H1 (cell line): ENCODE measurements at regions not wholly inside any gene's neighbourhood (a gene's known extent, or its start where the extent isn't known, plus 50 kb on each side); places are given as distances from the start of the nearest gene placed in this dataset.

Experiments
- SIX5 ChIP-seq: IDR thresholded peaks from 2 replicates; pipeline ENCODE4 v1.6.1; 2011; ENCODE audit warnings: mild to moderate bottlenecking, low read depth, low read length
- TF ChIP-seq, protein P1 (sequence below): fragments of 300-600 bp; sonication (generic); IDR thresholded peaks from 2 replicates; pipeline ENCODE4 v1.7.1; 2012; ENCODE audit warnings: low read length, moderate library complexity, mild to moderate bottlenecking, inconsistent platforms; ENCODE audit not compliant: insufficient replicate concordance

DNA sequence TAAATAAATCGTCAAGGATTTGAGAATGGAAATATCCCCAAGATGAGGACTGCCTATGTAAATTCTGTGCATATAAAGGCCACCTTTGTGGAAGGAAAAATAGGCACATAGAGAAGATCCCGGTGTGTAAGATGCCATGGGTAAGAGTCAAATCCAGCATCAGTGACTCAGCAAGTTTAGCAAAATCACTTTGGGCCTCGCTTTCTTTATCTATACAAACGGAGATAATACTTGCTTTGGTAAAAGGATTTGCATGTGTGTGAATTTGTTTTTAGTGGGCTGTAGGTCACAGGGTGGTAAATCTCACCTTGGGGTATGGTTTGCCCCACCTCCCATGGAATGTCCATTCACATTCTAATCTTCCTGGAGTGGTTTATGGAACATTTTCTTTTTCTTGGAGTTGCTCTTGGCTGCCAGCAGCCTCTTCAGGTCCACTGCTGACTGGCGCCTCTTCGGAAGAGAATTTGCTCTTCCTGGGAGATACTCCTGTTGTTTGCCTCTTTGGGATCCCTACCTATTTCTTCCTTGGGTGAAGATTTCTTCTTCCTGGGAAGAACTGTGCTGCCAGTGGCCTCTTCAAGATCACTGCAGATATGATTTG, 587.6 kb downstream of the CDH11 start (continued):
- TF ChIP-seq, protein P1, sequence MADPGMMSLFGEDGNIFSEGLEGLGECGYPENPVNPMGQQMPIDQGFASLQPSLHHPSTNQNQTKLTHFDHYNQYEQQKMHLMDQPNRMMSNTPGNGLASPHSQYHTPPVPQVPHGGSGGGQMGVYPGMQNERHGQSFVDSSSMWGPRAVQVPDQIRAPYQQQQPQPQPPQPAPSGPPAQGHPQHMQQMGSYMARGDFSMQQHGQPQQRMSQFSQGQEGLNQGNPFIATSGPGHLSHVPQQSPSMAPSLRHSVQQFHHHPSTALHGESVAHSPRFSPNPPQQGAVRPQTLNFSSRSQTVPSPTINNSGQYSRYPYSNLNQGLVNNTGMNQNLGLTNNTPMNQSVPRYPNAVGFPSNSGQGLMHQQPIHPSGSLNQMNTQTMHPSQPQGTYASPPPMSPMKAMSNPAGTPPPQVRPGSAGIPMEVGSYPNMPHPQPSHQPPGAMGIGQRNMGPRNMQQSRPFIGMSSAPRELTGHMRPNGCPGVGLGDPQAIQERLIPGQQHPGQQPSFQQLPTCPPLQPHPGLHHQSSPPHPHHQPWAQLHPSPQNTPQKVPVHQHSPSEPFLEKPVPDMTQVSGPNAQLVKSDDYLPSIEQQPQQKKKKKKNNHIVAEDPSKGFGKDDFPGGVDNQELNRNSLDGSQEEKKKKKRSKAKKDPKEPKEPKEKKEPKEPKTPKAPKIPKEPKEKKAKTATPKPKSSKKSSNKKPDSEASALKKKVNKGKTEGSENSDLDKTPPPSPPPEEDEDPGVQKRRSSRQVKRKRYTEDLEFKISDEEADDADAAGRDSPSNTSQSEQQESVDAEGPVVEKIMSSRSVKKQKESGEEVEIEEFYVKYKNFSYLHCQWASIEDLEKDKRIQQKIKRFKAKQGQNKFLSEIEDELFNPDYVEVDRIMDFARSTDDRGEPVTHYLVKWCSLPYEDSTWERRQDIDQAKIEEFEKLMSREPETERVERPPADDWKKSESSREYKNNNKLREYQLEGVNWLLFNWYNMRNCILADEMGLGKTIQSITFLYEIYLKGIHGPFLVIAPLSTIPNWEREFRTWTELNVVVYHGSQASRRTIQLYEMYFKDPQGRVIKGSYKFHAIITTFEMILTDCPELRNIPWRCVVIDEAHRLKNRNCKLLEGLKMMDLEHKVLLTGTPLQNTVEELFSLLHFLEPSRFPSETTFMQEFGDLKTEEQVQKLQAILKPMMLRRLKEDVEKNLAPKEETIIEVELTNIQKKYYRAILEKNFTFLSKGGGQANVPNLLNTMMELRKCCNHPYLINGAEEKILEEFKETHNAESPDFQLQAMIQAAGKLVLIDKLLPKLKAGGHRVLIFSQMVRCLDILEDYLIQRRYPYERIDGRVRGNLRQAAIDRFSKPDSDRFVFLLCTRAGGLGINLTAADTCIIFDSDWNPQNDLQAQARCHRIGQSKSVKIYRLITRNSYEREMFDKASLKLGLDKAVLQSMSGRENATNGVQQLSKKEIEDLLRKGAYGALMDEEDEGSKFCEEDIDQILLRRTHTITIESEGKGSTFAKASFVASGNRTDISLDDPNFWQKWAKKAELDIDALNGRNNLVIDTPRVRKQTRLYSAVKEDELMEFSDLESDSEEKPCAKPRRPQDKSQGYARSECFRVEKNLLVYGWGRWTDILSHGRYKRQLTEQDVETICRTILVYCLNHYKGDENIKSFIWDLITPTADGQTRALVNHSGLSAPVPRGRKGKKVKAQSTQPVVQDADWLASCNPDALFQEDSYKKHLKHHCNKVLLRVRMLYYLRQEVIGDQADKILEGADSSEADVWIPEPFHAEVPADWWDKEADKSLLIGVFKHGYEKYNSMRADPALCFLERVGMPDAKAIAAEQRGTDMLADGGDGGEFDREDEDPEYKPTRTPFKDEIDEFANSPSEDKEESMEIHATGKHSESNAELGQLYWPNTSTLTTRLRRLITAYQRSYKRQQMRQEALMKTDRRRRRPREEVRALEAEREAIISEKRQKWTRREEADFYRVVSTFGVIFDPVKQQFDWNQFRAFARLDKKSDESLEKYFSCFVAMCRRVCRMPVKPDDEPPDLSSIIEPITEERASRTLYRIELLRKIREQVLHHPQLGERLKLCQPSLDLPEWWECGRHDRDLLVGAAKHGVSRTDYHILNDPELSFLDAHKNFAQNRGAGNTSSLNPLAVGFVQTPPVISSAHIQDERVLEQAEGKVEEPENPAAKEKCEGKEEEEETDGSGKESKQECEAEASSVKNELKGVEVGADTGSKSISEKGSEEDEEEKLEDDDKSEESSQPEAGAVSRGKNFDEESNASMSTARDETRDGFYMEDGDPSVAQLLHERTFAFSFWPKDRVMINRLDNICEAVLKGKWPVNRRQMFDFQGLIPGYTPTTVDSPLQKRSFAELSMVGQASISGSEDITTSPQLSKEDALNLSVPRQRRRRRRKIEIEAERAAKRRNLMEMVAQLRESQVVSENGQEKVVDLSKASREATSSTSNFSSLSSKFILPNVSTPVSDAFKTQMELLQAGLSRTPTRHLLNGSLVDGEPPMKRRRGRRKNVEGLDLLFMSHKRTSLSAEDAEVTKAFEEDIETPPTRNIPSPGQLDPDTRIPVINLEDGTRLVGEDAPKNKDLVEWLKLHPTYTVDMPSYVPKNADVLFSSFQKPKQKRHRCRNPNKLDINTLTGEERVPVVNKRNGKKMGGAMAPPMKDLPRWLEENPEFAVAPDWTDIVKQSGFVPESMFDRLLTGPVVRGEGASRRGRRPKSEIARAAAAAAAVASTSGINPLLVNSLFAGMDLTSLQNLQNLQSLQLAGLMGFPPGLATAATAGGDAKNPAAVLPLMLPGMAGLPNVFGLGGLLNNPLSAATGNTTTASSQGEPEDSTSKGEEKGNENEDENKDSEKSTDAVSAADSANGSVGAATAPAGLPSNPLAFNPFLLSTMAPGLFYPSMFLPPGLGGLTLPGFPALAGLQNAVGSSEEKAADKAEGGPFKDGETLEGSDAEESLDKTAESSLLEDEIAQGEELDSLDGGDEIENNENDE, result no peak
- no peak for TF ChIP-seq SIX5
